ENCODE measurements at regions not wholly inside any gene's neighbourhood (a gene's known extent, or its start where the extent isn't known, plus 50 kb on each side); places are given as distances from the start of the nearest gene placed in this dataset.

DNA sequence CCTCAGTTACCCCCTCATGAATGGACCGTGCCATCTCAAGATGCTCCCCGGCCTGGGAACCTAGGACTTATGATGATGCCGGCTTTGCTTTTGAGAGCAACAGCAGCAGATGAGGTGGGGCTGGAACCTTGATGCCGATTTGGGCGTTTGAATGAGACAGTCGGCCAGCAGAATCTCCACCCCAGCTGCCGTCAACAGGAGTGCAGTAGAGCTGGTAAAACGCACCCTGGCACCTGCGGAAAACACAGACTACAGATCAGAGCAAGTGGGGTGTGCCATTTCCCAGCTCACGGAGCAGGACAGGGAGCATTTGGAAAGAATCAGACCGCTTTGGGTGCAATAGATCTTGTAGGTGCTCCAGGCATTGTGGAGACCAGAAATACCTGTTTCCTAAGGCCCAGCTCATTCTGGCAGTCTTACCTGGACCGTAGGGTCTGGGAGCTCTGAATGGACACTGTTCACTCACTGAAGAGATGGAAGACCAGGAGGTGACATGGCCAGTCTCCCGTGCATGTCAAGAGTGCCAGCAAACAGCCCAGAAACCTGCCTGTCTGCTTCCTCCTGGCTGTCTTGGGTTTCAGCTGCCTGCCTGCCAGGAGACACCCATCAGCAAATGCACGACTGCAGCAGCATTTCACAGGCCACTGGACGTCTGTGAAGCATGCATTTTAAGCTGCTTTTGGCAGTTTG, 317.7 kb upstream of the IRX4 start:
- H3K27ac ChIP-seq = no peak overlapping the region
- H3K4me1 ChIP-seq = no peaks in the 10 kb centered on the region
- H3K27me3 ChIP-seq = no peaks in the 10 kb centered on the region
- H3K4me3 ChIP-seq = no peak overlapping the region
- H3K36me3 ChIP-seq = no peaks in the 10 kb centered on the region
- H3K9me3 ChIP-seq = peaks cover 0 to 1% of the 10 kb centered on the region in 2 donors
- TF ChIP-seq, protein P1, sequence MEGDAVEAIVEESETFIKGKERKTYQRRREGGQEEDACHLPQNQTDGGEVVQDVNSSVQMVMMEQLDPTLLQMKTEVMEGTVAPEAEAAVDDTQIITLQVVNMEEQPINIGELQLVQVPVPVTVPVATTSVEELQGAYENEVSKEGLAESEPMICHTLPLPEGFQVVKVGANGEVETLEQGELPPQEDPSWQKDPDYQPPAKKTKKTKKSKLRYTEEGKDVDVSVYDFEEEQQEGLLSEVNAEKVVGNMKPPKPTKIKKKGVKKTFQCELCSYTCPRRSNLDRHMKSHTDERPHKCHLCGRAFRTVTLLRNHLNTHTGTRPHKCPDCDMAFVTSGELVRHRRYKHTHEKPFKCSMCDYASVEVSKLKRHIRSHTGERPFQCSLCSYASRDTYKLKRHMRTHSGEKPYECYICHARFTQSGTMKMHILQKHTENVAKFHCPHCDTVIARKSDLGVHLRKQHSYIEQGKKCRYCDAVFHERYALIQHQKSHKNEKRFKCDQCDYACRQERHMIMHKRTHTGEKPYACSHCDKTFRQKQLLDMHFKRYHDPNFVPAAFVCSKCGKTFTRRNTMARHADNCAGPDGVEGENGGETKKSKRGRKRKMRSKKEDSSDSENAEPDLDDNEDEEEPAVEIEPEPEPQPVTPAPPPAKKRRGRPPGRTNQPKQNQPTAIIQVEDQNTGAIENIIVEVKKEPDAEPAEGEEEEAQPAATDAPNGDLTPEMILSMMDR (IDR thresholded peaks at IDR 0.05) = no peak
- DNase-seq (ENCODE audit: low spot score) = peak; percentile 23

DNA sequence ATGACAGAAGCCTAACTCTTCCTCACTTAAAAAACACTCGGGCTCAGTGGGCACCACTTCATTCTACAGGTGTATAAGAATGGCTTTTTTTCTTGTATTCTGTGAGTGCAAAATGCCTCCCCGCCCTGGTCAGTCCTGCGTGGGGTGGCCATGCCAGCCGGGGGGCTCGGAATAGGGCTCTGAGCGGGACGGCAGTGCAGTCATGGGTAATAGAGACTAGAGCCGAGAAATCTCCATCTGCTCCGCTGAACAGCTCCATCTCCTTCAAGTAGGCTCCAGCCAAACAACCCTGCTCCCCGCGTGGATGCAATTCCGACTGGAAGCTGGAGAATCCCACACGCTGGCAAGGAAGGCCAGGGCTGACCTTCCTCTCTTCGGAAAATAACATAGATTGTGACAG, 317.0 kb upstream of the IRX4 start:
- H3K27me3 ChIP-seq = no peaks in the 10 kb centered on the region

DNA sequence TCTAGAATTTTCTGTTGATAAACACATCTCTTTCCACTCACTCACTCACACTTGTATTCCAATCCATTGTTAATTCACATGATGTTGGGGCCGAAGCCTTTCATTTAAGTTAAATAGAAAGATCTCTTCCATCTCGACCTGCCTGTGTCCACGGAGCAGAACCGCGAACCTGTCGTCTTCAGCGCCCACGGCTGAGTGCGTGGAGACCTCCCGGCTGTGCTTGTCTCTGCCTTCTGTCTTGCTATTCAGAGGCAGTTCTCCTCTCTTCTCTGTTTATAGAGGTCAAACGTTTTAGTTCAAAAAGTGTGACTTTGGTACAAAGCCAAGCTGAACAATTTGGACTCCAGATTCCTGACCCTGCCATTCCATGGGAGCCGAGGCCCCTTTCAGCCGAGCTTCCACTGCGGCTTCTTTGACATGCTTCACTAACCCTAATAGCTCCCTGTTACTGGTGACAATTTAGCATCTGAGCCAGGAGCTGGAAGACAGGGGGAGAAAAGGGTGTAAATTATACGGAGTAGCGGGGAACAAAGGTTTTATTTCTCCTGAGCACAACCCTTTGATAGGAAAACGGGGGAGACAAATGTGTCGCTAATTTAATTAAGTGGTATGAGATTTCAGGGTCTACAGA, 314.4 kb upstream of the IRX4 start:
- H3K27me3 ChIP-seq = no peaks in the 10 kb centered on the region
- TF ChIP-seq, protein P1 (IDR thresholded peaks at IDR 0.05) = no peak
- no peak overlapping the region for H3K27ac ChIP-seq
- no peaks in the 10 kb centered on the region for H3K4me1 ChIP-seq
- DNase-seq (ENCODE audit: low spot score) = peak; percentile 40
- H3K4me3 ChIP-seq = no peak overlapping the region
- no peaks in the 10 kb centered on the region for H3K36me3 ChIP-seq
- H3K9me3 ChIP-seq = peaks cover 0 to 8% of the 10 kb centered on the region in 2 donors

More for the DNA sequence above, 317.0 kb upstream of the IRX4 start:
- TF ChIP-seq, protein P1 (IDR thresholded peaks at IDR 0.05) = no peak
- Histone ChIP-seq H3K4me1 (no peaks in the 10 kb centered on the region), H3K36me3 (no peaks in the 10 kb centered on the region), H3K4me3 (no peak overlapping the region), H3K27ac (no peak overlapping the region), H3K9me3 (peaks cover 0 to 8% of the 10 kb centered on the region in 2 donors)
- no peak for DNase-seq (ENCODE audit: low spot score)

DNA sequence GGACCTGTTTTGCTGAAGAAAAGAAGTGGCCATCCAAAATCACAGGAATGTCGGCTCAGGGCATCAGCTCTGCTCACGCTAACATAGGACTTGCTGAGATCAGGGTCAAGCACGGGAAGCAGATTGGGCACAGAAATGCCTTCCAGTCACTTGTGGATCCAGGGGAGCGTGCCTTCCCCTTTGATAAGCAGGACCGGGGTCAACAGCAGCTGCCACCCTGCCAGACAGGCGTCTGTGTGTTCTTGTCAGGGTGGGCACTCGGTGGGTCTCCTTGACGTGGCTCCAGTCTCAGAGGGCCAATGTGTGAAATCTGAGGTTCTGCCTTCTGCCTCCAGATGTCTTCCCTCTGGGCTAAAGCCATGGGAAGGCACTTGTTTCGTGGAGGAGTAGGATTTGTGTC, 313.7 kb upstream of the IRX4 start:
- no peak overlapping the region for H3K27ac ChIP-seq
- H3K4me3 ChIP-seq = no peak overlapping the region
- no peaks in the 10 kb centered on the region for H3K4me1 ChIP-seq
- peak; percentile 36 for DNase-seq (ENCODE audit: low spot score)
- TF ChIP-seq, protein P1 (IDR thresholded peaks at IDR 0.05) = no peak
- H3K36me3 ChIP-seq = no peaks in the 10 kb centered on the region
- peaks cover 0 to 8% of the 10 kb centered on the region in 2 donors for H3K9me3 ChIP-seq
- no peaks in the 10 kb centered on the region for H3K27me3 ChIP-seq

DNA sequence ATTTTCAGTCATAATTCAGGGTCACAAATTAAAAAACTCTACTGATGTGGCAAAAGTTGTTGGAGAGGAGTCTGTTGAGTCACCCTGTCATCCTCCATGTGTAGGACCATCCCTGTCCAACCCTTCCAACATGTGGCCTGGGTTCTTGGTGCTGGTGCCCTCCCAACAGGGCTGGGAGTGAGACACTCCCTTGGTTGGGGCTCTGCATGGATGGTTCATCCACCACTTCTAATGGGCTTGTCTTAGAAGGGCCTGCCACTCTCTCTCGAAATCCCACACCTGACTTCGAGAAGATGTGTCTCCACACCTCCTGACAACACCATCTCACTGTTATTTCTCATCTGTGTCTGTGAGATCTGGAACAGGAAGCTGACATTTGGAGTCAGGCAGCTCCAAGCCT, 312.2 kb upstream of the IRX4 start:
- no peak for DNase-seq (ENCODE audit: low spot score)
- TF ChIP-seq, protein P1 (IDR thresholded peaks at IDR 0.05) = no peak
- H3K36me3 ChIP-seq = no peaks in the 10 kb centered on the region
- no peak overlapping the region for H3K4me3 ChIP-seq
- no peak overlapping the region for H3K27ac ChIP-seq
- H3K9me3 ChIP-seq = peaks cover 0 to 8% of the 10 kb centered on the region in 2 donors
- no peaks in the 10 kb centered on the region for H3K4me1 ChIP-seq
- H3K27me3 ChIP-seq = no peaks in the 10 kb centered on the region
